GM12872 (cell line): ENCODE measurements at regions not wholly inside any gene's neighbourhood (a gene's known extent, or its start where the extent isn't known, plus 50 kb on each side); places are given as distances from the start of the nearest gene placed in this dataset.

ENCODE experiments used
- TF ChIP-seq, protein P1 (sequence below): IDR thresholded peaks from 3 replicates; pipeline ENCODE4 v1.5.1; 2011; ENCODE audit warnings: low read depth, mild to moderate bottlenecking, low read length, moderate library complexity; ENCODE audit not compliant: insufficient read depth

DNA sequence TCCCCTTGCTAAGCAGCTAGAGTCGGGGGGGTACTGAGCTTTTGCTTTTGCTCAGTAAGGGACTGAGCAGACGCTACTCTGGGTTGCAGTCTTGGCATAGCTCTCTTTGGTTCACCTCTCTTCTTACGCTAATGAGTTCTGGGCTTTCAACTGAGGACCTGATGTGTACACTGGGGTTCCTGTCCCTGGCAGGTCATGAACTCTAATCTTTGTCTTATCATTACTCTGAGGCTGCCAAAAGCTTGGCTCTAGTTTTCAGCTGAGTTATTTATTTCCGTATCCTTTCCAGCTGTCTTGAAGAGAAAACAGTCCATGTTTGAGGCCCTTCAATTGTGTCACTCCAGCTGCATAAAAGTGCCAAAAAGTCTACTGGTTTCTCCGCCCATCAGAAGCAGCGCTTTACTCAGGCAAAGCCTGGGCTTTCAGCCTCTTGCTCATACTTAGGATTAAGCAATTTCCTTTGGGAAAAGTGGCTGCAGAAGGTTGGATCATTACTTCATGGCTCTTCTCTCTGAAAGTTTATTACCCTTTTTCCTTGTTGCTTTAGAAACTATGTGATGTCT is 121.0 kb upstream of the STOX2 start:
- TF ChIP-seq, protein P1, sequence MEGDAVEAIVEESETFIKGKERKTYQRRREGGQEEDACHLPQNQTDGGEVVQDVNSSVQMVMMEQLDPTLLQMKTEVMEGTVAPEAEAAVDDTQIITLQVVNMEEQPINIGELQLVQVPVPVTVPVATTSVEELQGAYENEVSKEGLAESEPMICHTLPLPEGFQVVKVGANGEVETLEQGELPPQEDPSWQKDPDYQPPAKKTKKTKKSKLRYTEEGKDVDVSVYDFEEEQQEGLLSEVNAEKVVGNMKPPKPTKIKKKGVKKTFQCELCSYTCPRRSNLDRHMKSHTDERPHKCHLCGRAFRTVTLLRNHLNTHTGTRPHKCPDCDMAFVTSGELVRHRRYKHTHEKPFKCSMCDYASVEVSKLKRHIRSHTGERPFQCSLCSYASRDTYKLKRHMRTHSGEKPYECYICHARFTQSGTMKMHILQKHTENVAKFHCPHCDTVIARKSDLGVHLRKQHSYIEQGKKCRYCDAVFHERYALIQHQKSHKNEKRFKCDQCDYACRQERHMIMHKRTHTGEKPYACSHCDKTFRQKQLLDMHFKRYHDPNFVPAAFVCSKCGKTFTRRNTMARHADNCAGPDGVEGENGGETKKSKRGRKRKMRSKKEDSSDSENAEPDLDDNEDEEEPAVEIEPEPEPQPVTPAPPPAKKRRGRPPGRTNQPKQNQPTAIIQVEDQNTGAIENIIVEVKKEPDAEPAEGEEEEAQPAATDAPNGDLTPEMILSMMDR: no peak

DNA sequence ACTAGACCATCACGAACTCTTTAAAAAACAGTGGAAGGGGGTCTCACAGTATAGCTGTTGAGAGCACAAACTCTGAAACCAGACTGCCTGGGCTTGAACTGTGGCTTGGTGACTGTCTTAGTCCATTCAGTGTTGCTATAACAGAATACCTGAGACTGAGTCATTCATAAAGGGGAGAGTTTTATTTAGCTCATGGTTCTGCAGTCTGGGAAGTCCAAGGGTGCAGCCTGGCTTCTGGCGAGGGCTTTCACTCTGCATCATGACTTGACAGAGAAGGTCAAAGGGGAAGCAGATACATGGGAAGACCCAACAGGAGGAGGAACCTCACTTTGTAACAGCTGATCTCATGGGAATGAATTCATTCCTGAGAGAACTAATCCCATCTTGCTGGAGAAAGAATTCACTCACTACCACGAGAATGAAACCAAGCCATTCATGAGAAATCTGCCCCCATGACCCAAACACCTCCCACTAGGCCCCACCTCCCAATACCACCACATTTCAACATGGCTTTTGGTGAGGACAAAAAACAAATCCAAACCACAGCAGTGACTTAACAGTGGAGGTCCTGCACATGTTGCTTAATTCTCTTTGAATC is 116.7 kb upstream of the STOX2 start:
- TF ChIP-seq, protein P1: no peak

DNA sequence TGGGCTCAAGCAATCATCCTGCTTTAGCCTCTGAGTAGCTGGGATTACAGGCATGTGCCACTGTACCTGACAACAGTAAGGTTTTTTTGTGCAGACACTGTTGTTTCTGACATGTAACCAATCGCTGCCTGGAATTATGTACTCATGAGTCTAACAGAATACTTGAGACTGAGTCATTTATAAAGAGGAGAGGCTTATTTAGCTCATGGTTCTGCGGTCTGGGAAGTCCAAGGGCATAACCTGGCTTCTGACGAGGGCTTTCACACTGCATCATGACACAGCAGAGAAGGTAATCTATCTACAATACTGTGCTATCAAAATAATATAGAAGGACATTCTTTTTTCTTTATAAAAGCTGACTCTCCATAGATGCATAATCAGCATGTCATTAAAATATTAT is 115.5 kb upstream of the STOX2 start:
- TF ChIP-seq, protein P1: no peak

DNA sequence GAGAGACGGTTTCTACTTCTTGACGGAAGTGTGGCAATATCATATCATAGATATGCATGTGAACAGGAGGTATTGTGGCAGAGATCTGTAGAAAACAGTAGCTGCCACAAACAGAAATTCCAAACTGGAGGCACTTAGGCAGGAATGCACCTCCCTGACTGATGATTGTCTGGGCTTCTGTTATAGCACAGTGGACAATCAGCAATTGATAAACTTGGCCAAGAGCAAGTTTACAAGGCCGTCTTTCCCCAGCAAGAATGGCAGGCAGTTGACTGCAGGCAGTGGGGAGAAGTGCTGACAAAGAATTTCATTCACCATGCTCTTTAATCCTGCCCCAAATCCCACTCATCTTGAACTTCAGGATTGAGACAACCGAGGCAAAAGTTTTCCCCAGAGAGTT is 114.4 kb upstream of the STOX2 start:
- TF ChIP-seq, protein P1: no peak

DNA sequence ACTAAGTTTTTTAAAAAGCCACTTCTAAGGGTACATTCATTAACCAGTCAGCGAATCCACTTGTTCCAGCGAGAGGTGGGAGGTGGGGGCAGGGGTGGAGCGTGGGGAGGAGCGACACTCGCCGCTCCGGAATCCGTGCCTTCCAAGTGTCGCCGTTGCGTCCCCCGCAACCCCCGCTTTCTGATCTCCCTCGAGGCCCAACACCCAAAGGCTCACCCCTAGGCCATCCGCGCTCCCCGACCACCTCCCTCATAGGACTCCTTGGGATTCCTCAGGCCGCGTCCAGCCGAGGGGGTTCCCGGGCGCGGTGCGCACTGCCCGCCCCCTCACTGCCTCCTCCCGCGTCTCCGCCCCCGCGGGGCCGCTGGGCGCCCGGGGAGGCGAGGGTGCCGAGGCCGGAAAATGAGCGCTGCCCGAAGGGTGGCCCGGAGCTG is 108.1 kb upstream of the STOX2 start:
- TF ChIP-seq, protein P1: no peak

DNA sequence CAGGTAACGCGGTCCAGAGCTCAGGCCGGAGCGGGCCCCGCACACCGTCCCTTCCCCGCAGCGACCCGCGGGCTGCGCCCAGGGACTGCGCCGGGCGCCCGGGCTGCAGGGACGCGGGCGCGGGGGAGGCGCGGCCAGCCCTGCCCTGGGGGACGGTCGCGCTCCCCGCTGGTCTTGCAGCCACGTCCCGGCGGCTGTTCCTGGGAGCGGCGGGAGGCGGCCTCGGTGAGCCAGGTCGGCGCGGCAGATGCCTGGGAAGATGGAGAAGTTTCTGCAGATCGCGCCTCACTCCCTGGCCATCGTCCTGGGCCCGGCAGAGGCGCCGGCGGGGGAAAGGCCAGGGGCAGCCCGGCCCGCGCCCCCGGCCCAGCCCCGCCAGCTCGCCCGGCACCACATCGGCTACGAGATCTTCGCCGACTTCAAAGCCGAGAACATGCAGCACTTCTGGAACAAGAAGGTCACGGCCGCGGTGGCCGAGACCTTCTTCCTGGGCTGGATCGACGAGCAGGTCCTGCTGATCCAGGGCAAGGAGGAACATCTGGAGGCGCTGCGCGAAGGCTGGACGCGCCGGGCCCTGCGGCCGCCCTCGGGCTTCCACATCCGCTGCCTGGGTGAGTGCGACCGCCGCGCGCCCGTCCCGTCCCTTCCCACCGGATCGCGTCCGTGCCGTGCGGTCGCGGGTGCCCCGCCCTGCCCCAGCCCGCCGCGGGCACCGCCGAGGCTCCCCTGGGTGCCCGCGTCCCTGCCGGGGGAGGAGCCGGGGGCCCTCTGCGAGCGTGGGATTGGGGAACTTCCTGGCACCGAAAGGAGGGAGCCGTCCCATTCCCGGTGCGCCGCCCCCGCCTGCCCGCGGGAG is 107.4 kb upstream of the STOX2 start:
- TF ChIP-seq, protein P1: no peak
